HEK293T (cell line): ENCODE measurements at regions not wholly inside any gene's neighbourhood (a gene's known extent, or its start where the extent isn't known, plus 50 kb on each side); places are given as distances from the start of the nearest gene placed in this dataset.

Experiments
- CTCF ChIA-PET: fragments of 350-600 bp; formaldehyde crosslinking; extraction: SDS; loops from one replicate; lab custom pipeline; 2021; ENCODE audit warnings: antibody characterized with exemption, inconsistent platforms; lab: Yijun Ruan, JAX
- POLR2A ChIA-PET: fragments of 350-600 bp; formaldehyde crosslinking; extraction: SDS; loops from one replicate; lab custom pipeline; 2020; ENCODE audit warnings: antibody characterized with exemption, inconsistent platforms; lab: Yijun Ruan, JAX
- DNase-seq: peaks from one replicate; pipeline ENCODE4 v3.0.0; 2012; ENCODE audit warnings: mixed read lengths; ENCODE audit errors: extremely low spot score
- ARNT ChIP-seq: fragments of 450-650 bp; IDR thresholded peaks from 2 replicates; pipeline ENCODE4 v1.6.1; 2017; ENCODE audit warnings: mild to moderate bottlenecking
- BHLHE40 ChIP-seq: fragments of 450-650 bp; IDR thresholded peaks from 2 replicates; pipeline ENCODE4 v1.6.1; 2016; ENCODE audit warnings: mild to moderate bottlenecking, moderate library complexity, borderline replicate concordance
- CTBP1 ChIP-seq: fragments of 450-650 bp; IDR thresholded peaks from 2 replicates; pipeline ENCODE4 v1.6.1; 2016; ENCODE audit warnings: borderline replicate concordance
- ELF4 ChIP-seq: fragments of 450-650 bp; IDR thresholded peaks from 2 replicates; pipeline ENCODE4 v1.6.1; 2017; ENCODE audit warnings: antibody characterized with exemption
- FOXA1 ChIP-seq: fragments of 450-650 bp; IDR thresholded peaks from 2 replicates; pipeline ENCODE4 v1.6.1; 2016; ENCODE audit warnings: mild to moderate bottlenecking
- FOXK2 ChIP-seq: fragments of 450-650 bp; IDR thresholded peaks from 2 replicates; pipeline ENCODE4 v1.6.1; 2016; ENCODE audit warnings: mild to moderate bottlenecking
- FOXM1 ChIP-seq: fragments of 450-650 bp; IDR thresholded peaks from 2 replicates; pipeline ENCODE4 v1.6.1; 2017; ENCODE audit warnings: mild to moderate bottlenecking, borderline replicate concordance
- HDGF ChIP-seq: fragments of 450-650 bp; IDR thresholded peaks from 2 replicates; pipeline ENCODE4 v1.6.1; 2017; ENCODE audit warnings: antibody characterized with exemption, borderline replicate concordance
- L3MBTL2 ChIP-seq: fragments of 450-650 bp; conservative IDR thresholded peaks from 2 replicates; pipeline ENCODE4 v1.6.1; 2016; ENCODE audit warnings: mild to moderate bottlenecking
- LEF1 ChIP-seq: fragments of 450-650 bp; IDR thresholded peaks from 2 replicates; pipeline ENCODE4 v1.6.1; 2017; ENCODE audit warnings: mild to moderate bottlenecking, borderline replicate concordance
- NFRKB ChIP-seq: fragments of 450-650 bp; IDR thresholded peaks from 2 replicates; pipeline ENCODE4 v1.6.1; 2016; ENCODE audit warnings: mild to moderate bottlenecking, moderate library complexity
- PKNOX1 ChIP-seq: fragments of 450-650 bp; IDR thresholded peaks from 2 replicates; pipeline ENCODE4 v1.6.1; 2016
- SP1 ChIP-seq: fragments of 450-650 bp; IDR thresholded peaks from 2 replicates; pipeline ENCODE4 v1.6.1; 2017
- SUZ12 ChIP-seq: fragments of 450-650 bp; IDR thresholded peaks from 2 replicates; pipeline ENCODE4 v1.6.1; 2016; ENCODE audit warnings: mild to moderate bottlenecking
- TARDBP ChIP-seq: fragments of 450-650 bp; IDR thresholded peaks from 2 replicates; pipeline ENCODE4 v1.6.1; 2016
- ZNF384 ChIP-seq: fragments of 450-650 bp; IDR thresholded peaks from 2 replicates; pipeline ENCODE4 v1.6.1; 2016

- POLR2A ChIA-PET = no interaction called here
- DNase-seq = no peak
- TF ChIP-seq CTBP1 (no peak), L3MBTL2 (no peak), ELF4 (no peak), SUZ12 (no peak), FOXK2 (no peak), FOXM1 (no peak), FOXA1 (no peak), ZNF384 (no peak), BHLHE40 (no peak), LEF1 (no peak), TARDBP (no peak), SP1 (no peak), PKNOX1 (no peak), HDGF (no peak)
- CTCF ChIA-PET = no interaction called here
These were observed 111.6 kb upstream of the PPP3CA start for GRCh38 chr4:101458914-101459313.

DNA sequence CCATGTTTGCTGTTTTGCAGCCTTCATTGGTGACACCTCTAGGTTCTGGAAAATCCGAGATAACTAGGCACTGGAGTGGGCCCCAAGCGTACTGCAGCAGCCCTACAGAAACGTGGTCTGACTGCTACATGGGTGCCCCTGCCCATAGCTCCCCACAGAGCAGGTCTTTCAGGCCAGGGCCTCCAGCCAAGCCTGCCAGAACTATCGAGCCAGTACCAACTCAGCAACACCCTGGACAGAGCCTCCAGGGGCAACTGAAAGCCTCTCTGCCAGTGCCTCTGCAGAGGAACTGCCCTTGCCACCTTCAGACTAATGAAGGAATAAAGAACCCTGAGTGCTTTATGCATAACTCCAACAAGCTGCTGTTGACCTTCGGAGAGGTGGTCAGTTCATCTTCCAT is 111.1 kb upstream of the PPP3CA start:
- no peak for DNase-seq
- ChIA-PET CTCF (no interaction called here), POLR2A (no interaction called here)
- TF ChIP-seq PKNOX1 (no peak), L3MBTL2 (no peak), CTBP1 (no peak), ELF4 (no peak)

- DNase-seq = no peak
- CTCF ChIA-PET = no interaction called here
- TF ChIP-seq ARNT (no peak), ELF4 (no peak), LEF1 (no peak), SUZ12 (no peak), CTBP1 (no peak), FOXM1 (no peak), PKNOX1 (no peak), TARDBP (no peak), FOXK2 (no peak), HDGF (no peak)
- POLR2A ChIA-PET = no interaction called here
These were observed 103.8 kb upstream of the PPP3CA start for GRCh38 chr4:101451086-101451485.

GRCh38 chr4:101441446-101441845 is 94.1 kb upstream of the PPP3CA start:
- POLR2A ChIA-PET = no interaction called here
- TF ChIP-seq FOXA1 = no peak
- TF ChIP-seq SP1 = no peak
- TF ChIP-seq CTBP1 = no peak
- CTCF ChIA-PET = interaction anchor here (0.5 kb wide), 1 partner anchor 1336 kb away, joined by 3 read pairs; no protein-coding TSS in a partner anchor
- no peak for DNase-seq

DNA sequence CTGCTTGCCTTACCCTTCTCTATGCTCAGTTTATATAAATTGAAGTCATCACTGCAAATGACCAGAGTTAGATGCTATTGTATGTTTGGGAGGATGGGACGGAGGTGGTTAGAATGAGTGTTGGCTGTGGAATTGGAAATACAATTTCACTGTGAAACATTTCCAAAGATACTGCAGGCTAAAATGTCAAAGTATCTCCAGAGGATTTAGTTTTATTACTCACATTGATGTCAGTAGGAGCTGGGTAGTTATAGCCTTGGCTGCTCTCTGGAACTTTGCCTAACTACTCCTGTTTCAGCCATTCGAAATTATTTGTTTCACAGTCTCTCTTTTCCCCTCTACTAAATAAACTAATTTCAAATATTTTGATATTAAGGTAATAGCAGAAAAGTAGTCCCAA is 92.6 kb upstream of the PPP3CA start:
- no peak for DNase-seq
- TF ChIP-seq LEF1 = no peak
- TF ChIP-seq CTBP1 = no peak
- no peak for TF ChIP-seq NFRKB
- TF ChIP-seq ARNT = no peak
- no peak for TF ChIP-seq PKNOX1
- TF ChIP-seq FOXM1 = no peak
- TF ChIP-seq L3MBTL2 = no peak
- no peak for TF ChIP-seq ELF4
- no peak for TF ChIP-seq FOXK2
- no peak for TF ChIP-seq ZNF384
- no peak for TF ChIP-seq SUZ12
- no peak for TF ChIP-seq TARDBP
- TF ChIP-seq BHLHE40 = no peak
- TF ChIP-seq FOXA1 = no peak
- no peak for TF ChIP-seq SP1
- no peak for TF ChIP-seq HDGF
- ChIA-PET POLR2A (no interaction called here), CTCF (no interaction called here)

DNA sequence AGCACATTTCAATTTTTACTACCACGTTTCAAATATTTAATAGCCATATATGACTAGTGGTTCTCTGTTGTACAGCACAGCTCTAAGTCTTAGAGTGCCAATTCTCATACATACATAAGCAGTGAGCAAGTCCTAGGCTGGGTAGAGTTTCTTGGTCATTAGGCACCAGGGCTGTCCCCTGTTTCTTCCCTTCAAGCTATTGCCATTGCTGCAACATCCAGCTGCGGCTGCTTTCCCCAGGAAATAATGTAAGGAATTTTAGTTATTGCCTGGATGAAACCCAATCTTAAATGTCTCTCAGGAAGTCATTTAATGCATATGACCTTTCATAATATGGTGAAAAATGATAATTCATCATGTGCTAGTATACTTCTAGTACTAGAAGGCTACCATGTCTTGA is 74.1 kb upstream of the PPP3CA start:
- CTCF ChIA-PET = no interaction called here
- DNase-seq = no peak

More for the DNA sequence above, 74.1 kb upstream of the PPP3CA start:
- POLR2A ChIA-PET = no interaction called here
- TF ChIP-seq ZNF384 (no peak), ARNT (no peak), ELF4 (no peak)
